Nephron (organoid): ENCODE measurements at regions not wholly inside any gene's neighbourhood (a gene's known extent, or its start where the extent isn't known, plus 50 kb on each side); places are given as distances from the start of the nearest gene placed in this dataset.

ENCODE experiments used
- H3K27ac Mint-ChIP-seq, 3 experiments: 2 replicates each; pipeline ENCODE4 v1.8.0; 2020; ENCODE audit warnings: mixed read lengths in 3 of 3, mild to moderate bottlenecking in 2 of 3, moderate library complexity in 1 of 3
- H3K27me3 Mint-ChIP-seq: 2 replicates; pipeline ENCODE4 v1.8.0; 2021; ENCODE audit warnings: low read depth, mild to moderate bottlenecking, moderate library complexity, mixed read lengths
- H3K36me3 Mint-ChIP-seq: 2 replicates; pipeline ENCODE4 v1.8.0; 2020; ENCODE audit warnings: low read depth, mixed read lengths
- H3K4me1 Mint-ChIP-seq: 2 replicates; pipeline ENCODE4 v1.8.0; 2020; ENCODE audit warnings: mixed read lengths
- H3K4me3 Mint-ChIP-seq, 3 experiments: 2 replicates each; pipeline ENCODE4 v1.8.0; 2020; ENCODE audit warnings: mild to moderate bottlenecking in 3 of 3, mixed read lengths in 3 of 3, moderate library complexity in 2 of 3
- H3K9me3 Mint-ChIP-seq: 2 replicates; pipeline ENCODE4 v1.8.0; 2020; ENCODE audit warnings: mixed read lengths
- TF ChIP-seq, protein P1 (sequence below), 3 experiments: fragments of 200-600 bp; sonication (generic); IDR thresholded peaks; one replicate each; pipeline ENCODE4 v1.5.0; 2021; ENCODE audit warnings: antibody characterized with exemption in 3 of 3; ENCODE audit not compliant: unreplicated experiment in 3 of 3

DNA sequence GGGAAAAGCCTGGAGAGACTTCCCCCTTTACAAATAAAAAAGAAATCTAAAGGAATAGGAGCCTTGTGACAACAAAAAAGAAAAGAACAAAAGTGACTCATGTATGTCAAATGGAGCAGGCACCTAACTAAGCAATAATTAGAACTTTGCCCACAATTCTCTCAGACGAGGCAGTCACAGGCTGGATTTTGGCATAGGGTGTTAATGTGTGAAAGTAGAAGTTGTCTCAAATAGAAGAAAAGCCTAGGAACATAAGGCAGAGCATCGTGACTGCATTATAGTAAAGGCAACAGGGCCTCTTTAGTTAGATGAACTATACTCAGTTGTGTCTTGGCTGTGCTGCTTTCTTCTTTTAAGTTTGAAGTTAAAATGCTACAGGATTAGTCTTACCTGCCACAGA is 219.9 kb upstream of the TMEM161B start:
- no peak overlapping the region for H3K27ac Mint-ChIP-seq

DNA sequence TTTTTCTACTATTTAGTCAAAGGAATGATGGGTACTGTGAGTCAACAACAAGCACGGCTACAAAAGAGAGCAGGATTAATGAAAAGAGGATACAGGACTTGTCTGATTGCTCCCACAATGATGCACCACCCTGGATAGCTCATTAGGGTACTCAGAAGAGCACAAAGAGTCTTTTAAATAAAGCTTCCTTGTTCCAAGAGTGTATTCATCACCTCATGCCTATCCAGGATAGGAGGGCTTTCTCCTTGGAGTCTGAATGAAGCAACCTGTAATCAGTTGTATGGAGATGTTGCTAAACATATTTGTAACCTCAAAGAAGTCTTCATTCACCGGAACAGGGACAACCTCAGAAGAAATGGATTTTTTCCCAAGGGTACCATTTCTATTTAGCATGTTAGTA is 219.5 kb upstream of the TMEM161B start:
- H3K36me3 Mint-ChIP-seq: no peaks in the 10 kb centered on the region
- no peaks in the 10 kb centered on the region for H3K4me1 Mint-ChIP-seq
- H3K9me3 Mint-ChIP-seq: no peaks in the 10 kb centered on the region
- no peak overlapping the region for H3K27ac Mint-ChIP-seq
- H3K4me3 Mint-ChIP-seq: no peak overlapping the region
- TF ChIP-seq, protein P1, sequence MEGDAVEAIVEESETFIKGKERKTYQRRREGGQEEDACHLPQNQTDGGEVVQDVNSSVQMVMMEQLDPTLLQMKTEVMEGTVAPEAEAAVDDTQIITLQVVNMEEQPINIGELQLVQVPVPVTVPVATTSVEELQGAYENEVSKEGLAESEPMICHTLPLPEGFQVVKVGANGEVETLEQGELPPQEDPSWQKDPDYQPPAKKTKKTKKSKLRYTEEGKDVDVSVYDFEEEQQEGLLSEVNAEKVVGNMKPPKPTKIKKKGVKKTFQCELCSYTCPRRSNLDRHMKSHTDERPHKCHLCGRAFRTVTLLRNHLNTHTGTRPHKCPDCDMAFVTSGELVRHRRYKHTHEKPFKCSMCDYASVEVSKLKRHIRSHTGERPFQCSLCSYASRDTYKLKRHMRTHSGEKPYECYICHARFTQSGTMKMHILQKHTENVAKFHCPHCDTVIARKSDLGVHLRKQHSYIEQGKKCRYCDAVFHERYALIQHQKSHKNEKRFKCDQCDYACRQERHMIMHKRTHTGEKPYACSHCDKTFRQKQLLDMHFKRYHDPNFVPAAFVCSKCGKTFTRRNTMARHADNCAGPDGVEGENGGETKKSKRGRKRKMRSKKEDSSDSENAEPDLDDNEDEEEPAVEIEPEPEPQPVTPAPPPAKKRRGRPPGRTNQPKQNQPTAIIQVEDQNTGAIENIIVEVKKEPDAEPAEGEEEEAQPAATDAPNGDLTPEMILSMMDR (IDR thresholded peaks at IDR 0.05; ENCODE audit: unreplicated experiment in 3 of 3): no peak
- H3K27me3 Mint-ChIP-seq: no peaks in the 10 kb centered on the region

More for the DNA sequence above, 219.9 kb upstream of the TMEM161B start:
- Mint-ChIP-seq H3K36me3 (no peaks in the 10 kb centered on the region), H3K9me3 (no peaks in the 10 kb centered on the region), H3K4me3 (no peak overlapping the region), H3K27me3 (no peaks in the 10 kb centered on the region), H3K4me1 (no peaks in the 10 kb centered on the region)
- TF ChIP-seq, protein P1 (IDR thresholded peaks at IDR 0.05; ENCODE audit: unreplicated experiment in 3 of 3): no peak

- Mint-ChIP-seq H3K9me3 (no peaks in the 10 kb centered on the region), H3K27me3 (no peaks in the 10 kb centered on the region), H3K4me1 (no peaks in the 10 kb centered on the region), H3K36me3 (no peaks in the 10 kb centered on the region), H3K27ac (no peak overlapping the region), H3K4me3 (no peak overlapping the region)
- TF ChIP-seq, protein P1 (IDR thresholded peaks at IDR 0.05; ENCODE audit: unreplicated experiment in 3 of 3): no peak
Observed at GRCh38 chr5:88487066-88487465, 218.4 kb upstream of the TMEM161B start.

DNA sequence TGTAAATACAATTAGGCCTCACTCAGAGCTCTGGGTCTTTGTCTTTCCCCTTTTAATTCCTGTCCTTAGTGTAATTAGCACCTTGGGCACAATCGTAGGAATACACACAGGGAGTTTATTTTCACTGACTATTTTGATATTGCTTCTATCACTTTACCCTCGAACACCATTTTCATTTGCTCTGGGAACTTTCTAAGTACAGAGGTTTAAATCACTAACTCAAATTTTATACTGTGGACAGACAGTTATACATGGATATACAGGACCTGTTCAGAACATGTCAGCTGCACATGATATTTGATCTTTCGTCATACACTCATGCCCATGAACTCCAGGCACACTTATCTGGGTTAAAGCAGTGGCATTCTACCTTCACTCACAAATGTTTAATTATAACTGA is 217.8 kb upstream of the TMEM161B start:
- Mint-ChIP-seq H3K4me1 (no peaks in the 10 kb centered on the region), H3K36me3 (no peaks in the 10 kb centered on the region), H3K4me3 (no peak overlapping the region), H3K27me3 (no peaks in the 10 kb centered on the region), H3K9me3 (no peaks in the 10 kb centered on the region), H3K27ac (no peak overlapping the region)
- TF ChIP-seq, protein P1 (IDR thresholded peaks at IDR 0.05; ENCODE audit: unreplicated experiment in 3 of 3): no peak

- Mint-ChIP-seq H3K9me3 (no peaks in the 10 kb centered on the region), H3K27me3 (no peaks in the 10 kb centered on the region), H3K4me3 (no peak overlapping the region), H3K36me3 (no peaks in the 10 kb centered on the region), H3K27ac (no peak overlapping the region), H3K4me1 (no peaks in the 10 kb centered on the region)
- TF ChIP-seq, protein P1 (IDR thresholded peaks at IDR 0.05; ENCODE audit: unreplicated experiment in 3 of 3): no peak
Observed at GRCh38 chr5:88485531-88485930, 216.9 kb upstream of the TMEM161B start.

DNA sequence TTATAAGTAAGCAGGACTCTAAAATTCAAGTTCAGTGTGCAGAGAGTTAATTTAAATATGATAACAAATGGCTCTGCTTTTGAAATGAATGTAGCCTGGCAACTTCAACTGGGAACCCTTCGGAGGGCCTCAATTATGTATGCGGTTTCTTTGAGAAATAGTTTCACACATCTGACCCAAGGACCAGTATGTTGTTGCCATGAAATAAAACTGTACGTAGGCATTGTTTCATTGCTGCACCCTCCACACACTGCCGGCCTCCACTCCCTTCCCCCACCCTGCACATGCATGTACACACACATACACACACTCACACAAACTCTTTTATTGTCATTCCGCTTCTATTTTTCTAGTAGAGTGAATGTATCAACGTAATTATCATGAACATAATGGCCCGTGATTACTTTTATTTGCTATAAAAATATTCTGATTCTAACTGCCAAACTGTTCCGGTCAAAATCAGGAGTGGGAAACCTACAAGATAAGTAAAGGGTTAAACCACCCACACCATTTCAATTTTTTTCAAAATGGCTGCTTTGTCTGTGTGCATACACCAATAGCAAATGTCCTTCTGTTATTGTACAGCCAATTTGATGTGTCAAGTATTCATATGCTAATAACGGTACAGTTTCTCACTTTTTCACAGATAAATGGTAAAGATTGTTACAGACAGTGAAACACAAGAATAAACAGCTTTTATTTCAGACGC is 215.5 kb upstream of the TMEM161B start:
- no peaks in the 10 kb centered on the region for H3K4me1 Mint-ChIP-seq
- TF ChIP-seq, protein P1 (IDR thresholded peaks at IDR 0.05; ENCODE audit: unreplicated experiment in 3 of 3): no peak
- H3K27ac Mint-ChIP-seq: no peak overlapping the region
- H3K36me3 Mint-ChIP-seq: no peaks in the 10 kb centered on the region
- H3K4me3 Mint-ChIP-seq: no peak overlapping the region
- H3K27me3 Mint-ChIP-seq: peaks cover 3% of the 10 kb centered on the region
- H3K9me3 Mint-ChIP-seq: no peaks in the 10 kb centered on the region
